ENCODE measurements at regions not wholly inside any gene's neighbourhood (a gene's known extent, or its start where the extent isn't known, plus 50 kb on each side); places are given as distances from the start of the nearest gene placed in this dataset.

DNA sequence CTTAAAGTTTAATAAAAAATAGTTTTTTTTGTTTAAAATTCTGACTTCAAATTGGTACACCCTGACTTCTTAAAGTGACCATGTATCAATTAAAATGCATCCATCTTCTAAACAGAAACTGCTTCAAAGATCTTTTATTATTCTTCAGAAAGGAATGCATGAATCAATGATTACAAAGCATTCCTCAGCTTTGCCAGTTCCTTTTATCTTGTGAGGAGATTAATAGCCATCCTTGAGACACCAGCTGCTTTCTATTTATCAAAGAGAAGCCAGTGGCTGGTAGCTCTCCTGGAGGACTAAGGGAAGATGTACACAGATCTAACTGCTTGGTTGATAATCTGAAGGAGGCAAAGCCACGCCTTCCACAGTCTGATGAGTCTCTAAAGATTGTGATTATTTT, 2222.5 kb downstream of the LRRC4C start:
- Histone ChIP-seq H3K36me3 (no peaks in the 10 kb centered on the region), H3K27me3 (no peaks in the 10 kb centered on the region), H3K4me3 (no peak overlapping the region), H3K9me3 (peaks cover 0 to 27% (median 0%) of the 10 kb centered on the region in 11 donors), H3K4me1 (no peaks in the 10 kb centered on the region), H3K27ac (no peak overlapping the region)
- DNase-seq = no peak
- intact Hi-C loops (cut with DNase I) = no loop called here
- ATAC-seq = no peak
- TF ChIP-seq, protein P1, sequence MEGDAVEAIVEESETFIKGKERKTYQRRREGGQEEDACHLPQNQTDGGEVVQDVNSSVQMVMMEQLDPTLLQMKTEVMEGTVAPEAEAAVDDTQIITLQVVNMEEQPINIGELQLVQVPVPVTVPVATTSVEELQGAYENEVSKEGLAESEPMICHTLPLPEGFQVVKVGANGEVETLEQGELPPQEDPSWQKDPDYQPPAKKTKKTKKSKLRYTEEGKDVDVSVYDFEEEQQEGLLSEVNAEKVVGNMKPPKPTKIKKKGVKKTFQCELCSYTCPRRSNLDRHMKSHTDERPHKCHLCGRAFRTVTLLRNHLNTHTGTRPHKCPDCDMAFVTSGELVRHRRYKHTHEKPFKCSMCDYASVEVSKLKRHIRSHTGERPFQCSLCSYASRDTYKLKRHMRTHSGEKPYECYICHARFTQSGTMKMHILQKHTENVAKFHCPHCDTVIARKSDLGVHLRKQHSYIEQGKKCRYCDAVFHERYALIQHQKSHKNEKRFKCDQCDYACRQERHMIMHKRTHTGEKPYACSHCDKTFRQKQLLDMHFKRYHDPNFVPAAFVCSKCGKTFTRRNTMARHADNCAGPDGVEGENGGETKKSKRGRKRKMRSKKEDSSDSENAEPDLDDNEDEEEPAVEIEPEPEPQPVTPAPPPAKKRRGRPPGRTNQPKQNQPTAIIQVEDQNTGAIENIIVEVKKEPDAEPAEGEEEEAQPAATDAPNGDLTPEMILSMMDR (IDR thresholded peaks at IDR 0.05) = no peak
- 55 to 64% methylated on average over 1 of the region's 1 CpG for WGBS, 2 donors

- Histone ChIP-seq H3K27me3 (no peaks in the 10 kb centered on the region), H3K36me3 (no peaks in the 10 kb centered on the region), H3K4me1 (no peaks in the 10 kb centered on the region), H3K4me3 (no peak overlapping the region), H3K27ac (no peak overlapping the region), H3K9me3 (peaks cover 0 to 1% (median 0%) of the 10 kb centered on the region in 11 donors)
- DNase-seq = no peak
- 76 to 81% methylated on average over 3 of the region's 3 CpGs for WGBS, 2 donors
- ATAC-seq = no peak
- TF ChIP-seq, protein P1 (IDR thresholded peaks at IDR 0.05) = no peak
- intact Hi-C loops (cut with DNase I) = no loop called here
Measured at GRCh38 chr11:39221550-39222138, 2237.8 kb downstream of the LRRC4C start.

GRCh38 chr11:39220501-39221230, 2238.8 kb downstream of the LRRC4C start:
- no peaks in the 10 kb centered on the region for H3K4me1 ChIP-seq
- DNase-seq = no peak
- TF ChIP-seq, protein P1 (IDR thresholded peaks at IDR 0.05) = no peak
- H3K27me3 ChIP-seq = no peaks in the 10 kb centered on the region
- ATAC-seq = no peak
- no peaks in the 10 kb centered on the region for H3K36me3 ChIP-seq
- H3K27ac ChIP-seq = no peak overlapping the region
- no peak overlapping the region for H3K4me3 ChIP-seq
- WGBS, 2 donors = 84 to 89% methylated on average over 3 of the region's 3 CpGs
- intact Hi-C loops (cut with DNase I) = no loop called here
- H3K9me3 ChIP-seq = peaks cover 0 to 3% (median 0%) of the 10 kb centered on the region in 11 donors

DNA sequence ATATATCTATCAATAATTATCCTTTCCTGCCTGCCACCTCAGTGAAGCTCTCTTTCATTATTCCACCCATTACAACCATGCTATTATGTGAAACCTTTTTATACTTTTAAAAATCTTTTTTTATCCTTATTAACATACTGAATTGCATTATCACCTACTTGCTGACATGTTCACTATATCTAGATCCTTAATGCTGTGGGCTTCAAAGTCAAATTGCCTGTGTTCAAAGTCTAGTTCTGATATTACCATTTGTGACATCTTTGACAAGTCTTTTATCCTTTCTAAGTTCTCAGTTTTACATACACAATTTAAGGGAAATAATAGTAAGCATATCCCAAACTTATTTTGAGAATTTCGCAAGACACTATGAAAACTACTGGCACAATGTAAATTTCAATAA, 2239.4 kb downstream of the LRRC4C start:
- H3K4me1 ChIP-seq = no peaks in the 10 kb centered on the region
- DNase-seq = no peak
- intact Hi-C loops (cut with DNase I) = no loop called here
- TF ChIP-seq, protein P1 (IDR thresholded peaks at IDR 0.05) = no peak
- peaks cover 0 to 3% (median 0%) of the 10 kb centered on the region in 11 donors for H3K9me3 ChIP-seq
- WGBS, 2 donors = 97% methylated on average over 1 of the region's 1 CpG
- H3K4me3 ChIP-seq = no peak overlapping the region
- H3K27me3 ChIP-seq = no peaks in the 10 kb centered on the region
- ATAC-seq = no peak
- H3K36me3 ChIP-seq = no peaks in the 10 kb centered on the region
- no peak overlapping the region for H3K27ac ChIP-seq

Data from heart right ventricle (tissue), 16 donors.